Bronchial epithelial cell (primary cell): ENCODE measurements at regions not wholly inside any gene's neighbourhood (a gene's known extent, or its start where the extent isn't known, plus 50 kb on each side); places are given as distances from the start of the nearest gene placed in this dataset.

Experiments used
- DNase-seq: peaks from one replicate; pipeline ENCODE4 v3.0.0-alpha.2; 2010; ENCODE audit warnings: low read depth
- FAIRE-seq: peaks from 2 replicates; lab custom pipeline; 2011; peaks lifted over from hg19 to GRCh38; lab: Jason Lieb, UNC
- H3K27me3 ChIP-seq: 2 replicates; pipeline ENCODE4 v1.5.1; 2011; ENCODE audit warnings: low read length; ENCODE audit not compliant: control insufficient read depth, insufficient read depth
- H3K36me3 ChIP-seq: 2 replicates; pipeline ENCODE4 v1.5.1; 2011; ENCODE audit warnings: low read length; ENCODE audit not compliant: control insufficient read depth, insufficient read depth
- H3K4me3 ChIP-seq: 2 replicates; pipeline ENCODE4 v1.5.1; 2011; ENCODE audit warnings: mild to moderate bottlenecking, low read depth, low read length, control low read depth
- CTCF ChIP-seq: IDR thresholded peaks from 2 replicates; pipeline ENCODE4 v1.5.1; 2011; ENCODE audit warnings: mild to moderate bottlenecking, moderate library complexity, low read length, control low read depth, inconsistent platforms; ENCODE audit not compliant: insufficient read depth, severe bottlenecking

- Histone ChIP-seq H3K36me3 (no peaks in the 10 kb centered on the region), H3K27me3 (peaks cover 1% of the 10 kb centered on the region), H3K4me3 (no peak overlapping the region)
- DNase-seq (peak; percentile 48), FAIRE-seq (no peak)
- peak; percentile 94 for TF ChIP-seq CTCF
Observed at GRCh38 chr18:8478166-8478967, 130.9 kb upstream of the RAB12 start.

GRCh38 chr18:8478968-8479370 is 130.3 kb upstream of the RAB12 start:
- Histone ChIP-seq H3K27me3 (no peaks in the 10 kb centered on the region), H3K36me3 (no peaks in the 10 kb centered on the region), H3K4me3 (no peak overlapping the region)
- DNase-seq: no peak
- no peak for FAIRE-seq
- TF ChIP-seq CTCF: no peak

- FAIRE-seq (no peak), DNase-seq (no peak)
- no peak for TF ChIP-seq CTCF
- Histone ChIP-seq H3K36me3 (no peaks in the 10 kb centered on the region), H3K27me3 (no peaks in the 10 kb centered on the region), H3K4me3 (no peak overlapping the region)
Observed at GRCh38 chr18:8479789-8480188, 129.4 kb upstream of the RAB12 start.

- no peak overlapping the region for H3K4me3 ChIP-seq
- no peaks in the 10 kb centered on the region for H3K36me3 ChIP-seq
- FAIRE-seq (no peak), DNase-seq (peak; percentile 62)
- no peaks in the 10 kb centered on the region for H3K27me3 ChIP-seq
- TF ChIP-seq CTCF: peak; percentile 68
Observed at GRCh38 chr18:8480506-8481328, 128.5 kb upstream of the RAB12 start.

GRCh38 chr18:8484951-8485350 is 124.3 kb upstream of the RAB12 start:
- Histone ChIP-seq H3K27me3 (no peaks in the 10 kb centered on the region), H3K4me3 (no peak overlapping the region), H3K36me3 (no peaks in the 10 kb centered on the region)
- FAIRE-seq (no peak), DNase-seq (no peak)
- TF ChIP-seq CTCF: no peak
